CD8-positive, alpha-beta memory T cell (primary cell): ENCODE measurements at regions not wholly inside any gene's neighbourhood (a gene's known extent, or its start where the extent isn't known, plus 50 kb on each side); places are given as distances from the start of the nearest gene placed in this dataset.

Experiments used
- CTCF ChIA-PET: fragments of 350-600 bp; sonication (Branson Sonifier 250); formaldehyde crosslinking; loops from one replicate; lab custom pipeline; 2021; ENCODE audit warnings: antibody characterized with exemption; lab: Charles Lee
- POLR2A ChIA-PET: fragments of 350-600 bp; sonication (Branson Sonifier 250); formaldehyde crosslinking; loops from one replicate; lab custom pipeline; 2021; ENCODE audit warnings: antibody characterized with exemption; lab: Charles Lee
- DNase-seq, 5 donors: peaks; one replicate each; pipeline versions ENCODE4 v3.0.0 to v3.0.0-alpha.2; 2020 to 2022; ENCODE audit warnings: mixed read lengths in 1 of 5
- H3K27ac ChIP-seq: one replicate; pipeline ENCODE4 v1.7.0; 2013; ENCODE audit warnings: low read depth, mild to moderate bottlenecking, low read length, moderate library complexity
- H3K27me3 ChIP-seq: 2 replicates; pipeline ENCODE4 v1.7.0; 2013; ENCODE audit warnings: low read length, mild to moderate bottlenecking; ENCODE audit not compliant: insufficient read depth, poor library complexity, severe bottlenecking
- H3K36me3 ChIP-seq: 2 replicates; pipeline ENCODE4 v1.7.0; 2013; ENCODE audit warnings: mild to moderate bottlenecking, low read length, moderate library complexity; ENCODE audit not compliant: insufficient read depth
- H3K4me1 ChIP-seq: 2 replicates; pipeline ENCODE4 v1.7.0; 2013; ENCODE audit warnings: mild to moderate bottlenecking, low read length, moderate library complexity; ENCODE audit not compliant: insufficient read depth
- H3K4me3 ChIP-seq: 2 replicates; pipeline ENCODE4 v1.7.0; 2013; ENCODE audit warnings: mild to moderate bottlenecking, low read length
- H3K9me3 ChIP-seq: 2 replicates; pipeline ENCODE4 v1.7.0; 2013; ENCODE audit warnings: mild to moderate bottlenecking, low read length
- H3K27ac Mint-ChIP-seq, 8 donors: one replicate each; pipeline ENCODE4 v1.8.0; 2020 to 2021; ENCODE audit warnings: mixed read lengths in 8 of 8, mild to moderate bottlenecking in 6 of 8, inconsistent platforms in 3 of 8, moderate library complexity in 3 of 8
- H3K27me3 Mint-ChIP-seq, 2 donors: one replicate each; pipeline ENCODE4 v1.8.0; 2020 to 2021; ENCODE audit warnings: mixed read lengths in 2 of 2, mild to moderate bottlenecking in 1 of 2, moderate library complexity in 1 of 2
- H3K36me3 Mint-ChIP-seq, 3 donors: one replicate each; pipeline ENCODE4 v1.8.0; 2020 to 2021; ENCODE audit warnings: mixed read lengths in 3 of 3, inconsistent platforms in 1 of 3, mild to moderate bottlenecking in 1 of 3
- H3K4me1 Mint-ChIP-seq, 3 donors: one replicate each; pipeline ENCODE4 v1.8.0; 2020 to 2021; ENCODE audit warnings: mixed read lengths in 3 of 3, inconsistent platforms in 1 of 3, mild to moderate bottlenecking in 1 of 3
- H3K4me3 Mint-ChIP-seq, 7 donors: one replicate each; pipeline ENCODE4 v1.8.0; 2020 to 2021; ENCODE audit warnings: mixed read lengths in 7 of 7, mild to moderate bottlenecking in 6 of 7, moderate library complexity in 4 of 7, inconsistent platforms in 2 of 7
- H3K9me3 Mint-ChIP-seq, 5 donors: one replicate each; pipeline ENCODE4 v1.8.0; 2020 to 2022; ENCODE audit warnings: mixed read lengths in 5 of 5, mild to moderate bottlenecking in 3 of 5, moderate library complexity in 2 of 5, inconsistent platforms in 1 of 5

DNA sequence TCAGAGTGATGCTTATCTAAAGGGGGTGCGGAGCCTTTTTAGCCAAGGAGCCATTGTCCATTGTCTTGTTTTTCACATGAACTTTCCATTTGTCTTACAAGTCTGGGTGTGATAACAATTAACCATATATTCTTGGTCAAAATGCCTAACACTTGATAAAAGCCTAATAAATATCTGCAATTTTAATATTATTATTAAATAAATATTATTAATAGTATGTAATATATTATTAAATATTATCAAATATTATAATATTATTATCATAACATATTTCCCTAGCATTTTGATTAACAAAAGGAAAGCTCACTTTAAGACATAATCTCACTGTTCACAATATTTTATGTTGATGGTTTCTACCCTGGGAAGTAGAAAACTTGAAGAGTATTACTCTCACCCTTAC lies 1143.6 kb upstream of the GYPC start:
- Mint-ChIP-seq H3K27ac (no peak overlapping the region), H3K36me3 (peaks cover 0 to 2% (median 0%) of the 10 kb centered on the region in 3 donors), H3K4me3 (no peak overlapping the region), H3K9me3 (peaks cover 14 to 37% (median 21%) of the 10 kb centered on the region in 5 donors), H3K4me1 (no peaks in the 10 kb centered on the region), H3K27me3 (no peaks in the 10 kb centered on the region)
- no peak overlapping the region for H3K27ac ChIP-seq
- no peak for DNase-seq
- H3K4me3 ChIP-seq: no peak overlapping the region
- no peaks in the 10 kb centered on the region for H3K27me3 ChIP-seq
- CTCF ChIA-PET: no interaction called here
- POLR2A ChIA-PET: no interaction called here
- H3K36me3 ChIP-seq: no peaks in the 10 kb centered on the region
- H3K9me3 ChIP-seq: no peaks in the 10 kb centered on the region
- no peaks in the 10 kb centered on the region for H3K4me1 ChIP-seq

DNA sequence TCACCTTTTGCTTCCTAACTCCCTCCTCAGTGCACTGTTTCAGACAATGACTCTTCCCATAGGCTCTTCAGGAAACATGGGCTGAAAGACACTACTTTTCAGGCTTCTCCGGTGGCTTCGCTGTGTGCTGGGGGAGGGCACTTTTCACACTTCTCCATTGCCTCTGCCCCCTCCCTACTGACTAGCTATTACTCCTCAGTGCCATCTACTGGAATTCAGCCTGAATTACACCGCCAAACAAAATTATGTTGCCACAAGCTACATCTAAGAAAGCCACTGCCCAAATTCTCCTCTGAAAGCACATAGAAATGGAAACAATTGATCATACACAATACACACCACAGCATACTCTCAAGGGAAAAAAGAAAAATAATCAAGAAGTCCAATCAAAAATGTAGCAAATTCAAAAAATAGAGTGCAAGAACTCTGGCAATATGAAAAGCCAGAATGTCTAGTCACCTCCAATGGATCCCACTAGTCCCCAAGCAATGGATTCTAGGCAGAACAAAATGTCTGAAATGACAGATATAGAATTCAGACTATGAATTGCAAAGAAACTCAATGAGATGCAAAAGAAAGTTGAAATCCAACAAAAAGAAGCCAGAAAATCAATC lies 1139.4 kb upstream of the GYPC start:
- no peak overlapping the region for H3K27ac ChIP-seq
- H3K36me3 ChIP-seq: no peaks in the 10 kb centered on the region
- no peak for DNase-seq
- no peak overlapping the region for H3K27ac Mint-ChIP-seq
- CTCF ChIA-PET: no interaction called here
- H3K4me3 ChIP-seq: no peak overlapping the region
- H3K9me3 Mint-ChIP-seq: peaks cover 10 to 34% (median 21%) of the 10 kb centered on the region in 5 donors
- no peaks in the 10 kb centered on the region for H3K27me3 ChIP-seq
- H3K4me3 Mint-ChIP-seq: no peak overlapping the region
- no peaks in the 10 kb centered on the region for H3K9me3 ChIP-seq
- no peaks in the 10 kb centered on the region for H3K4me1 ChIP-seq
- H3K36me3 Mint-ChIP-seq: peaks cover 0 to 2% (median 0%) of the 10 kb centered on the region in 3 donors
- H3K27me3 Mint-ChIP-seq: no peaks in the 10 kb centered on the region
- POLR2A ChIA-PET: no interaction called here
- H3K4me1 Mint-ChIP-seq: no peaks in the 10 kb centered on the region

DNA sequence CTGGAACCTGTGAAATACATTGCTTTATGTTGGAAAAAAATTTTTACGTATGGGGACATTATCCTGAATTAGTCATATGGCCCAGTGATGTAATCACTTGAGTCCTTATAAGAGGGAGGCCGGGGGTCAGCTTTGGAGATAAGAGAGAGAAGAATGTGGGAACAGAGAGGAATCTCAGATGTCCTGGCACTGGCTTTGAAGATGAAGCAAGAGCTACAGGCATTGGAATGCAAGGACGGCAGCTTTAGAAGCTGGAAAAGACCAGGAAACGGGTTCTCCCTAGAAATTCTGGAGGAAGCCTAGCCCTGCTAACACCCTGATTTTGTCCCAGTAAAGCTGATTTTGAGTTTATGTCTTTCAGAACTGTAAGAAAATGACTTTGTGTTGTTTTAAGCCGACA lies 1129.9 kb upstream of the GYPC start:
- H3K4me3 ChIP-seq: no peak overlapping the region
- ChIA-PET CTCF (no interaction called here), POLR2A (no interaction called here)
- peaks cover 2 to 32% (median 5%) of the 10 kb centered on the region in 5 donors for H3K9me3 Mint-ChIP-seq
- no peak overlapping the region for H3K4me3 Mint-ChIP-seq
- H3K27me3 Mint-ChIP-seq: no peaks in the 10 kb centered on the region
- no peaks in the 10 kb centered on the region for H3K9me3 ChIP-seq
- no peaks in the 10 kb centered on the region for H3K36me3 ChIP-seq
- no peaks in the 10 kb centered on the region for H3K4me1 Mint-ChIP-seq
- H3K27ac Mint-ChIP-seq: no peak overlapping the region
- H3K27ac ChIP-seq: no peak overlapping the region
- H3K27me3 ChIP-seq: no peaks in the 10 kb centered on the region
- no peak for DNase-seq
- no peaks in the 10 kb centered on the region for H3K4me1 ChIP-seq
- H3K36me3 Mint-ChIP-seq: no peaks in the 10 kb centered on the region

DNA sequence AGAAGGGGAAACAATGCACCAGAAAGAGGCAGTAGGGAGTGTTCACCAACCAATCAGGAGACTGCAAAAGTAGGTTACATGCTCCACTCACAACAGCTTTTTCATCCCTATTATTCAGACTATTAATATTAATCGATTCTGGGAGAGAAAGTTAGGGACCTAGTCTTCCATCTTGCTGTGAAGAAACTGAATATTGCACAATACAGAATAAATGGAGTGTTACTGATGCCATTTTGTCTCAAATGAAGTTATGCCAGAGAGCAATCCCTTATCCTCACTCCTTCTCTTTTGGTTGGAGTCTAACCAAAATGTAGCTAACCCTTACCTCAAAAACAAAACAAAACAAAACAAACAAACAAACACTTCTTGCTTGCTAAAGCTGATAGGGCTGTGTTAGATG lies 1120.9 kb upstream of the GYPC start:
- no peaks in the 10 kb centered on the region for H3K9me3 ChIP-seq
- no peak overlapping the region for H3K4me3 ChIP-seq
- H3K4me1 ChIP-seq: no peaks in the 10 kb centered on the region
- H3K27me3 ChIP-seq: no peaks in the 10 kb centered on the region
- CTCF ChIA-PET: no interaction called here
- Mint-ChIP-seq H3K27me3 (no peaks in the 10 kb centered on the region), H3K9me3 (peaks cover 0 to 23% (median 4%) of the 10 kb centered on the region in 5 donors), H3K36me3 (no peaks in the 10 kb centered on the region), H3K4me3 (no peak overlapping the region), H3K27ac (no peak overlapping the region), H3K4me1 (no peaks in the 10 kb centered on the region)
- no peak overlapping the region for H3K27ac ChIP-seq
- POLR2A ChIA-PET: no interaction called here
- H3K36me3 ChIP-seq: no peaks in the 10 kb centered on the region
- DNase-seq: no peak

DNA sequence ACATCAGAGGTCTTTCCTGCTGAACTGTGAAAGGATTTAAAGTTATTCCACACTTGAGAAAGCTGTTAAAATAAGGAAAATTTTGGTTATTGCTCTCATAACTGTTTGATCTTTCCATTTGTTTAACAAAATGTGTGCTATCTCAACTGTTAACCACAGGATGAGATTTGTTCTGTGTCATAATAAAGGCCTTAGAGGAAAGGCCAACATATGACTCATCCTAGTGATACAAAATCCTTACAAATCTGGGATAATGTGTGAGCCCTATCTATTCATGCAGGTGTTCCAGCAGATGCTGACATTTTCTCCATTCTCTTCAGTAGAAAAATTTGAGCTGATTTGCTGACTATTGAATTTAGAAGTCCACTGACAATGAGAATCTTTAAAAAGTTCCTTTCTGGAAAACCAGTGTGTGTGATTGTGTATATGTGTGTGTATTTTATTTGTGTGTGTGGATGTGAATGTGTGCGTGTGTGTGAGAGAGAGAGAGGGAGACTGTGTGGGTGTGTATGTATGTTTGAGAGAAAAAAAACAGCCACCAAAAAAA lies 1111.9 kb upstream of the GYPC start:
- Histone ChIP-seq H3K36me3 (no peaks in the 10 kb centered on the region), H3K27me3 (no peaks in the 10 kb centered on the region), H3K27ac (no peak overlapping the region), H3K4me3 (no peak overlapping the region), H3K9me3 (no peaks in the 10 kb centered on the region), H3K4me1 (no peaks in the 10 kb centered on the region)
- no peak for DNase-seq
- Mint-ChIP-seq H3K4me1 (no peaks in the 10 kb centered on the region), H3K27me3 (no peaks in the 10 kb centered on the region), H3K9me3 (peaks cover 0 to 11% (median 8%) of the 10 kb centered on the region in 5 donors), H3K27ac (no peak overlapping the region), H3K36me3 (no peaks in the 10 kb centered on the region), H3K4me3 (no peak overlapping the region)
- CTCF ChIA-PET: no interaction called here
- POLR2A ChIA-PET: no interaction called here

DNA sequence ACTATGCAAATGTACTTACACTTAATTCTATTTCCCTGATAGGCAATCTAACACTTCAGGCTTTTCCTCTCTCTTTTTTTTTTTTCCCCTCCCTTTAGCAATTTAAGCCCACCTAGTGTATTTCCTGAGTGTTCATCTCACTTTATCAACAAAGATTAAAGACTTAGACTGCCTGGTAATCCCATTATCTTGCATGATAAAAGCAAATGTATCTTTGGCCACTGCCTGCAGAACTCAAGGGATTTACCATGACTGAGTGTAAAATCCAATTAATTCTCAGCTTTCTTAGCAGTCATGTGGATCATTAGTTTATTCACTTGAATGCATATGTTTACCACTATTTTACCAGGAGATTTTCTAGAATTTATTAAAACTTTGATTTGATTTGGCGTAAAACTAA lies 1102.2 kb upstream of the GYPC start:
- Histone ChIP-seq H3K9me3 (no peaks in the 10 kb centered on the region), H3K27me3 (no peaks in the 10 kb centered on the region), H3K4me3 (no peak overlapping the region), H3K27ac (no peak overlapping the region), H3K36me3 (no peaks in the 10 kb centered on the region), H3K4me1 (no peaks in the 10 kb centered on the region)
- ChIA-PET CTCF (no interaction called here), POLR2A (no interaction called here)
- no peak for DNase-seq
- Mint-ChIP-seq H3K36me3 (no peaks in the 10 kb centered on the region), H3K27me3 (no peaks in the 10 kb centered on the region), H3K4me1 (no peaks in the 10 kb centered on the region), H3K27ac (no peak overlapping the region), H3K9me3 (peaks cover 1 to 17% (median 12%) of the 10 kb centered on the region in 5 donors), H3K4me3 (no peak overlapping the region)

DNA sequence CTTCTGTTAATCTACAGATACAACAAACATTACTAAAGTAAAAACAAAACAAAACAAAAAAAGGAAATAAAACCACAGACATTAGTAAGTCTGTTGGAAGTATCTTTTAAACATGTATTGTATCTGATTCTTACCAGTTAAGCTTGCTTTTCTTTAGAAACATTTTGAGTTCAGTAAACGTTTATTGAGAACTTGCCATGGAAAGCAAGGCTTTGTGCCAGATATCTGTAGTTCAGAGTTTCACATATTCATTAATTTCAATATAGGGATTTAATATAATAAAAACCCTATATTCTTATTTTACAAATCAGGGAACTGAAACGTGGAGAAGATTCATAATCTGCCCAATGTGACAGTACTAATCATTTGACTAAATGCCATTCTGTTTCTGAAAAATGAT lies 1101.0 kb upstream of the GYPC start:
- Mint-ChIP-seq H3K36me3 (no peaks in the 10 kb centered on the region), H3K27ac (no peak overlapping the region), H3K4me3 (no peak overlapping the region), H3K27me3 (no peaks in the 10 kb centered on the region), H3K9me3 (peaks cover 1 to 11% (median 8%) of the 10 kb centered on the region in 5 donors), H3K4me1 (no peaks in the 10 kb centered on the region)
- Histone ChIP-seq H3K36me3 (no peaks in the 10 kb centered on the region), H3K27me3 (no peaks in the 10 kb centered on the region), H3K4me3 (no peak overlapping the region), H3K27ac (no peak overlapping the region), H3K4me1 (no peaks in the 10 kb centered on the region), H3K9me3 (no peaks in the 10 kb centered on the region)
- POLR2A ChIA-PET: no interaction called here
- no peak for DNase-seq
- CTCF ChIA-PET: no interaction called here

DNA sequence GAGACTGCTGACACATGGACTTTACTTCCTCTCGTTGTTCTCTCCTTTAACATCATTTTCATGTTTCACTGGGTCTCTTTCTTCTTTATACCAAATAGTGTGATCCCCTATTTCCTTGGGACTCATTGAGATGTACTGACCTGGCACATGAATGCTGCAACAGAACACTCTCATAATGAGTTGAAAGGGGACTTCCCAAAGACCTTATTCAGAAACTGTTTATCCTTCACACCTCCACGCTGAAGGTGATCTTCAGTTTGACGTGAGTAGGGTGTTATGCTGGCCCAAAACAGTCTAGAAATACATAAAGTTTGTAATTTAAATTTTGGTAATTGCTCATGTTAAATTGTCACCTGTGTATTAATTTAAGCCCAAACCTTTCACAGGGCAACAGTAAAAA lies 1096.8 kb upstream of the GYPC start:
- Histone ChIP-seq H3K4me3 (no peak overlapping the region), H3K9me3 (no peaks in the 10 kb centered on the region), H3K27ac (no peak overlapping the region), H3K27me3 (no peaks in the 10 kb centered on the region), H3K4me1 (no peaks in the 10 kb centered on the region), H3K36me3 (no peaks in the 10 kb centered on the region)
- Mint-ChIP-seq H3K36me3 (no peaks in the 10 kb centered on the region), H3K9me3 (peaks cover 0 to 9% (median 6%) of the 10 kb centered on the region in 5 donors), H3K4me1 (no peaks in the 10 kb centered on the region), H3K4me3 (no peak overlapping the region), H3K27me3 (no peaks in the 10 kb centered on the region), H3K27ac (no peak overlapping the region)
- DNase-seq: no peak
- ChIA-PET CTCF (no interaction called here), POLR2A (no interaction called here)
